GM19240 (cell line): ENCODE measurements at regions not wholly inside any gene's neighbourhood (a gene's known extent, or its start where the extent isn't known, plus 50 kb on each side); places are given as distances from the start of the nearest gene placed in this dataset.
"Not testable (repeated sequence)": the region's sequence is repeated elsewhere in the genome, so short reads cannot be mapped to it uniquely, and the experiment has no call there.

Experiments
- DNase-seq: peaks from one replicate; pipeline ENCODE4 v3.0.0; 2011; ENCODE audit warnings: low spot score; ENCODE audit not compliant: insufficient read length

DNA sequence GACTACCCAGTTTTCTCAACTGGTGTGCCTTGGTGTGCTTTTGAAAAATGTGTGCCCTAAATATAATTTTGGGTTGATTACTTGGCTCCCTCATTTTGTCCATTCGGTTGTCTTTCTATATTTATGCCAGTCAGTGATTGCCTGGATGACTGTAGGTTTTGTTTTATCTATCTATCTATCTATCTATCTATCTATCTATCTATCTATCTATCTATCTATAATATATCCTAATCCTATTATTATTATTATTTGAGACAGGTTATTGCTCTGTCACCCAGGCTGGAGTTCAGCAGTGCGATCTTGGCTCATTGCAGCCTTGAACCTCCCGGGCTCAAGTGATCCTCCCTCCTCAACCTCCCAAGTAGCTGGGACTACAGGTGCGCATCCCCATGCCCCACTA is 111.4 kb upstream of the GRK3 start:
- DNase-seq = no peak

- no peak for DNase-seq
Measured at GRCh38 chr22:25453557-25453956, 110.9 kb upstream of the GRK3 start.

GRCh38 chr22:25456300-25457043 is 108.0 kb upstream of the GRK3 start:
- not testable (repeated sequence) for DNase-seq

GRCh38 chr22:25458631-25459030 is 105.8 kb upstream of the GRK3 start:
- not testable (repeated sequence) for DNase-seq

- DNase-seq = not testable (repeated sequence)
Measured at GRCh38 chr22:25460682-25461081, 103.8 kb upstream of the GRK3 start.

- DNase-seq = no peak
Measured at GRCh38 chr22:25461301-25461700, 103.2 kb upstream of the GRK3 start.

DNA sequence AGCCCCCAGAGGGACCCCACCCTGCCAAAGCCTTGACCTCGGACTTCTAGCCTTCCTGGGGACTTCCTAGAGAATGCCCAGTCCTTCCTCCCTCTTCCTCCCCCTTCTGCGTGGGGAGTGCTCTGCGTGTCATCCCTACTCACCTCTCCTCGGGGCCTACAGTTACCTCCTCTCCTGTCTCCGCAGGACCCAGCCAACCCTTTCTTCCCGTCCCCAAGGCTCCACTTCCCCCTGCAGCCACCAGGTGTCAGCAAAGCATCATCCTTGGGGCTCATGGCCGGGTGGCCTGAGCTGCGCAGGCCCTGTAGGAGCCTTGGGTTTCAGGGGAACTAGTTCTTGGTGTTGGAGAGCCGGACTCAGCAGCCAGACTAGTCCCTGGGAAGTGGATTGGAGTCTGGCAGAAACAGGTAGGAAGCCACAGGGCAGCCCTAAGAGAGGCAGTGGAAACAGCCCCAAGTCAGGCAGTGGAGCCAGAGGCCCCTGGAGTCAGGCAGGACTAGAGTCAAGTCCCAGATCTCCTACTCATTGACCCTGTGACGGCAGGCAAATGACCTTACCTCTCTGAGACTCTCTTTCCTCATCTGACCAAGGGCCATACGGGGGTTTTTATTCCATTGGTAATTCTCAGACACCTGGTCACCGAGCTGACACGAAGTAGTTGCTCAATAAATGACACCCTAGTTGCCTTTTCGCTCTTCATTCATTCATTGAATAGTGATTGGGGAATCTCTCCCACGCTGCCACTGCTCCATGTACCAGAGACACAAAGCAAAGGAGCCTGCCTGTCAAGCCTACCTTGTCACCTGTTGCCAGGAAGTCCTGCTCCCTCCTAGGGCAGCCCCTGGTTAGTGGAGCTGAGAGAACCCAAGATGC is 101.8 kb upstream of the GRK3 start:
- DNase-seq = peak; percentile 93

DNA sequence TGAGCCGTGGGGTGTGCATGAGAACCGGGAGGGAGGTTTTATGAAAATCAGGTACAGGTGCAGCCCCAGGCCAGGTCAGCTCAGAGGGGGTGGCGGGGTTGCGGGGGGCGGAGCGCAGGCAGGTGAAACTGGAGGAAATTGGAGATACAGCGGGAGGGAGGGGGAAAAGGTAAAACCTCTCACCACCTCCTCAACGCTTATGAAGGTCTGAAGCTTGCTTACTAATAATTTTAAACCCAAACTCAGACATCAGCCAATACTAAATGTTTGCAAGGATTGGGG is 101.2 kb upstream of the GRK3 start:
- not testable (repeated sequence) for DNase-seq

GRCh38 chr22:25464326-25464725 is 100.1 kb upstream of the GRK3 start:
- not testable (repeated sequence) for DNase-seq

GRCh38 chr22:25465949-25466348 is 98.5 kb upstream of the GRK3 start:
- no peak for DNase-seq

GRCh38 chr22:25472382-25472781 is 92.1 kb upstream of the GRK3 start:
- DNase-seq = no peak

GRCh38 chr22:25475257-25476022 is 89.0 kb upstream of the GRK3 start:
- DNase-seq = no peak

- DNase-seq = no peak
Measured at GRCh38 chr22:25477358-25477757, 87.1 kb upstream of the GRK3 start.

DNA sequence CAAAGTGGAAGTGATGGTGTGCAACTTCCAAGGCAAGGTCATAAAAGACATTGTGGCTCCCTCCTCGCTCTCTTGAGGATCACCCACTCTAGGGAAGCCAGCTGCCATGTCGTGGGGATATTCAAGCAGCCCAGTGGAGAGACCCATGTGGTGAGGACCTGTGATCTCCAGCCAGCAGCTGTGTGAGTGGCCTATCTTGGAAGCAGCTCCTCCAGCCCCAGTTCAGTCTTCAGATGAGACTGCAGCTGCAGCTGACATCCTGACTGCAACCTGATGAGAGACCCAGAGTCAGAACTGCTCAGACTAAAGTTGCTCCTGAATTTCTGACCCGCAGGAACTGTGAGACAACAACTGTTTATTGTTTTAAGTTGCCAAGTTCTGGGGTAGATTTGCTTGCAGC is 86.4 kb upstream of the GRK3 start:
- DNase-seq = no peak

GRCh38 chr22:25478528-25478927 is 85.9 kb upstream of the GRK3 start:
- DNase-seq = no peak

DNA sequence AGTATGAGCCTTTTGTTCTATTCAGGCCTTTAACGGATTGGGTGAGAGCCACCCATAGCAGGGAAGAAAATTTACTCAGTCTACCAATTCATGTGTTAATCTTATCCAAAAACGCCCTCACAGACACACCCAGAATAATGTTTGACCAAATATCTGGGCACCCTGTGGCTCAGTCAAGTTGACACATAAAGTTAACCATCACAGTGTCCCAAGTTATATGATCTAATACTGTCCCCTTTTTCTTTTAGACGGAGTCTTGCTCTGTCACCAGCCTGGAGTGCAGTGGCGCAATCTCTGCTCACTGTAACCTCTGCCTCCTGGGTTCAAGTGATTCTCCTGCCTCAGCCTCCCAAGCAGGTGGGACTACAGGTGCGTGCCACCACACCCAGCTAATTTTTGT is 83.6 kb upstream of the GRK3 start:
- DNase-seq = not testable (repeated sequence)

DNA sequence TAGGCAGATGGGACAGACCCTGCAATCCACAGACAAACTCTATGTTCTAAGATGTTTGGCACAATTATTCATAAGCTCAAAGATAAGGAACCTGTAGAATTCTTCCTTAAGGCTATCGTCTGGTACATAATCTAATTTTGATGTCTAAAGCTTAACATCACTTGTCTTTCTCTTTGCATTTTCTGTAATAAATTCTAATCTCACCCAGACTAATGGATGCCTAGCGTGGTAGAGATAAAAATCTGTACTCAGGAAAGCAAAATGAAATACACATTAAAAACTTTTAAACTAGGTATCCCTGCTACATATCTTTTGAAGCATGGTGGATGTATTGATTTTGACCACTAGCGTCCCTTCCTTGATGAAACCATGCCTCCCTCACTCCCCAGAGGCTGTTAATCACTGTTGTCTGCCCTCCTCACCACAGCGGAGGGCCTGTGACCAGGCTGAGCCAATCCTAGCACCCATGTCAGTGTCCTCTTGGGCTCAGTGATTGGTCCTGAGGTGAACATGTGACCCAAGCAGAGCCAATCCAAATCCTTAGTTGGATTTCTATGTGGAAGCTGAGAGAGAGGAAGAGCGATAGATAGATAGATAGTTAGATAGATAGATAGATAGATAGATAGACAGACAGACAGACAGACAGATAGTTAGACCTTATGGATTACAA is 82.2 kb upstream of the GRK3 start:
- no peak for DNase-seq

DNA sequence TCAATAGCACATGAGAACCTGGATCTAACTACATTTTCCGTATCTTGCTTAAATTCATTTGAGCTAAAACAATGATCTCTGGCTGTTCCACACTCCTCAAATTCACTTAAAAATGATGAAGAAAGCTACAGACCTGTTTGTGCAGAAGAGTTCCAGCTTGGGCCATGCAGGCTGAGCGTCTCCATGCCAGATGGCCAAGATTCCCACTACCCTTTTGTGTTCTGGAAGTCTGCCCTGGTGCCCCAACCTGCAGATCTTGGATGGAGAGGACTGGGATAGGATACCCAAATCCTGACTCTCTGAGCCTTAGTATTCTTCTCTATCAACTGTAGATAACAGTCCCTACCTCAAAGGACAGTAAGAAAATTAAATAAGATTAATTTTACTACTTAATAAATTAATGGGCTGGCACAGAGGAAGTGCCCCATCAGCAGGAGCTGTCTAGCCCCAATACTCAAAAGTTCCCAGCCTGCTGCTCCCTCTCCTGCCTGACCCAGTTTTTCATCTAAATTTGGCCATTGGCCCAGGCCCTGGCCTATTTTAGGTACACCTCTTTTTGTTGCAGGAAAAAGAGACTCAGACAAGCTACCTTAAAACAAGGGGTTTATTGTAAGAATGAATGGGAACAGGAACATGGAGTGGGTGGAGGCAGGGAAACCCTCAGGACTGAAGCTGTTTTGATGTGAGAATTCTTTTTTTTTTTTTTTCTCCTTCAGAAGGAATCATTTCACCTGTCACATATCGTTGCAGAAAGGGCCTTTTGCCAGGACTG is 81.4 kb upstream of the GRK3 start:
- DNase-seq = no peak

- no peak for DNase-seq
Measured at GRCh38 chr22:25483931-25484330, 80.5 kb upstream of the GRK3 start.

- no peak for DNase-seq
Measured at GRCh38 chr22:25484521-25485315, 79.8 kb upstream of the GRK3 start.
